AML-193 (cell line): ENCODE measurements at regions not wholly inside any gene's neighbourhood (a gene's known extent, or its start where the extent isn't known, plus 50 kb on each side); places are given as distances from the start of the nearest gene placed in this dataset.
A peak's percentile ranks its signal among the peaks of the same experiment; 100 is the strongest.
"Not testable (repeated sequence)": the region's sequence is repeated elsewhere in the genome, so short reads cannot be mapped to it uniquely, and the experiment has no call there.

ENCODE experiments used
- DNase-seq, 2 experiments: peaks; one replicate each; lab custom pipeline; 2025; lab: John Stamatoyannopoulos, UW

DNA sequence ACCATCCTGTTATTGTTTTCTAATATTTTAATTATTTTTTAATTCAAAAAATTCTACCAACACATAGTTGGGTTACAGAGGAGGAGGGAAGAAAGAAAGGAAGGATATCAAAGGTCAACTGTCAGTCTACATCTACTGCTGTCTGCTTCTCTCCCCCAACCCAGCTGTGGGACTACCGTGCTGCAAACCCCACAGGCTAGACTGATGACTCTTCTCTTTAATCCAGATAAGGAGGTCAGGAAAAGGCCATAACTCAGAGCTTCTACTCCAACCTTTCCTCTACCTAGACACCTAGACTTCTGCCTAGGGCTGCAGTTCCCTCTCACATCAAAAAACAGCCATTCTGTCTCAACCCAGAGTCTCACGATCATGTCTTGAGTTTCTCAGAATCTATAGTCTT lies 124.2 kb upstream of the ETV3 start:
- no peak for DNase-seq

DNA sequence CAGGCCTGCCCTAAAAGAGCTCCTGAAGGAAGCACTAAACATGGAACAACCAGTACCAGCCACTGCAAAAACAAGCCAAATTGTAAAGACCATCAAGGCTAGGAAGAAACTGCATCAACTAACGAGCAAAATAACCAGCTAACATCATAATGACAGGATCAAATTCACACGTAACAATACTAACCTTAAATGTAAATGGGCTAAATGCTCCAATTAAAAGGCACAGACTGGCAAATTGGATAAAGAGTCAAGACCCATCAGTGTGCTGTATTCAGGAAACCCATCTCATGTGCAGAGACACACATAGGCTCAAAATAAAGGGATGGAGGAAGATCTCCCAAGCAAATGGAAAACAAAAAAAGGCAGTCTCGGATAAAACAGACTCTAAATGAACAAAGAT lies 117.7 kb upstream of the ETV3 start:
- DNase-seq, result not testable (repeated sequence)

DNA sequence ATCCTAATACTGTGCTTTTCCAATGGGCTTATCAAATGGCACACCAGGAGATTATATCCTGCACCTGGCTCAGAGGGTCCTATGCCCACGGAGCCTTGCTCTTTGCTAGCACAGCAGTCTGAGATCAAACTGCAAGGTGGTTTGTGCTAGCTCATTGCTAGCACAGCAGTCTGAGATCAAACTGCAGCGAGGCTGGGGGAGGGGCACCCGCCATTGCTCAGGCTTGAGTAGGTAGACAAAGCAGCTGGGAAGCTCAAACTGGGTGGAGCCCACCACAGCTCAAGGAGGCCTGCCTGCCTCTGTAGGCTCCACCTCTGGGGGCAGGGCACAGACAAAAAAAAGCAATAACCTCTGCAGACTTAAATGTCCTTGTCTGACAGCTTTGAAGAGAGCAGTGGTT lies 116.0 kb upstream of the ETV3 start:
- not testable (repeated sequence) for DNase-seq

DNA sequence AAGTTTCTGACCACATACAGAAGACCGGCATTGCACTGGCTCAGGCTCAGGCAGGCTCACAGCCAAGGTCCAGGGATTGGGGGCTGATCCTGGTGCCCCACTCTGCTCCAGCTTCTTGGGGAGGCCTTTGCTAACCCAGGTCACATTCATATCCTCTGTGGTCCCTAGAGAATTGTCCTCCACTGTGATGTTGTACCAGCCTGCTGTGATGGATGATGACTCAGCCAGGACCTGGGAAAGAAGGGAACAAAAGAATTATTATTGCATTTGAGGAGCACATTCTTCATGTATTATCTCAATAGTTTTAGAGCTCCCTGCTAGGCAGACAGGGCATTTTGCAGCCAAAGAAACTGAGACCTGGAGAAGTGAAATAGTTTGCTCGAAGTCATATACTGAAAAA lies 114.3 kb upstream of the ETV3 start:
- DNase-seq, result no peak

DNA sequence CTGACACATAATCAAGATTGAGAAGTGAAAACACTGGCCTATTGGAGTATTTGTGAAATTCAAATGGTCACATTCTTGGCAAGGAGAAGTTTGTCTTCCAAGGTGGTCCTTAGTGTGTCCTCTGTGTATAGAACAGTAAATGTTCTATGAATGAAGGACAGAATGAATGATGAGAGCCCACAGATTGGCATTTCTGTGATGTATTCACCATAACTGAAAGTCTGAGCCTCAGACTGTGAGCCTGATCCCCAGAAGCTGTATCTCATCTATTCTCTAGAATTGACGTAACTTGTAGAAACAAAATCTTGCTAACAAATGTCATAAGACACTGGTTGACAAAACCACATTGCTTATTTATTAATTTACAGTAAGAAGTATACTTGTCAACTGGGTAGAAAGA lies 111.5 kb upstream of the ETV3 start:
- no peak for DNase-seq

DNA sequence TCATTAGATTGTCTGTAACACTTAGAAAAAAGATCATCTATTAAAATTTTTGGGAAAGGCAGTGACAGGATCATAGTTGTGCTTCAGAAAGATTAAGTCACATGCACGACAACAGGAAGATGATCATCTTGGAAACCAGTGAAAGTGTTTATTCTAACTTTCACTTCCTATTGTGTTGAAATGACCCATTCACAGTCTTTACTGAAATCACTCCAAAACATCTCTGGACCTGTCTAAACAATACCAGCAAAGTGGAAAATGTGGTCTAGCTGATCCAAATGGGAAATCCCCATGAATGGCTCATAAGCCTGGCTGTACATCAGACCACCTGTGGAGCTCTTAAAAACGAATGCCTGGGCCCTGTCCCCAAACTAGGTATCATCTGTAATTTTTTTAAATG lies 111.1 kb upstream of the ETV3 start:
- no peak for DNase-seq

DNA sequence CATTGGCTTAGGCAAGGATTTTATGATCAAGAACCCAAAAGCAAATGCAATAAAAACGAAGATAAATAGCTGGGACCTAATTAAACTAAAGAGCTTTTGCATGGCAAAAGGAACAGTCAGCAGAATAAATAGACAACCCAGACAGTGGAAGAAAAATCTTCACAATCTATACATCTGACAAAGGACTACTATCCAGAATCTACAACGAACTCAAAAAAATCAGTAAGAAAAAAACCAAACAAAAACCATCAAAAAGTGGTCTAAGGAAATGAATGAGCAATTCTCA lies 109.5 kb upstream of the ETV3 start:
- DNase-seq, result not testable (repeated sequence)

DNA sequence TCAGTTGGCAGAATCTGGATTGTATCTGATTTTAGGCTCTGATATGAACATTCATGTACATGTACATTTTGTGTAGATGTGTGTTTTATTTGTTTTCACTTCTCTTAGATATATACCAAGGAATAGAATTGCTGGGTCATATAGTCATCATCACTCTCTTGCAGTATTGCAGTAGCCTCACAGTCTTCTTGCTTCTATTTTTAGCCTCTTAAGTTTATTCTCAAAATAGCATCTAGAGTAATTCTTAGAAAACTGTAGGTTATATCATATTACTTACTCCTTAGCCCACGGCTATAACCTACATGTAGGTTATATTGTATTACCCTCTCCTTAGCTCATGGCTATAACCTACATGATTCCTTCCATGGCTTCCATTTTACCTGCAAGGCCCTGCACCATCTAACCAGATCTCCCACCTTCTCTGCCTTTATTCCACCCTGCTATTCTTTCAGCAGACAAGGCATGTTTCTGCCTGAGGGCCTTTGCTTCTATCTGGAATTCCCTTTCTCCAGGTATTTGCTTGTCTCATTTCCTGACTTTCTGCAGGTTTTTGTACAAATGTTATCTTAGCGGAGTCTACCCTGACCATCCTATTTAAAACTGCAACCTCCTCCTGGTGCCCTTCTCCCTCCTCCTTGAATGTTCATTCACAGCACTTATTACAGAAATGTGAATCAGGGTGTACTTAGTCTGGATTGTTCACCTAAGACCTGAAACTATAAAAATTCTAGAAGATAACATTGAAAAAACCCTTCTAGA lies 109.0 kb upstream of the ETV3 start:
- DNase-seq, result no peak

DNA sequence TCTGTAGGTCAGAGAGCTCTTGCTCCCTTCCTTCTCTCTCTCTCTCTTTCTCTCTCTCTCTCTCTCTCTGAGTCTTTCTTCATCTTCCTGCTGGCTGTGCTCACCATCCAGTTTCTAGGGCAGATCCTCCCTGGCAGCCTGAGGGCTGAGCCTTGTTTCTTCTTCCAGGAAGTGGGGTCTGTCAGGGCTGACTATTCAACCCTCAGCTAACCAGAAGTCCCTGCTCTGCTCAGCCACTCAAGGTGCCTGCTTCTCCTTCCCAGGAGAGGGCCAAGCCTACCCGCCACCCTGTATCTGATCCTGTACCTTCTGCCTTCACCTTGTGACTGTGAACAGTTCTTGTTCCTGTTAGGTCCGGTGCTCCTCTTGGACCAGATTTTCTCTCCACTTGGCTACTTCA lies 107.6 kb upstream of the ETV3 start:
- DNase-seq, result no peak

DNA sequence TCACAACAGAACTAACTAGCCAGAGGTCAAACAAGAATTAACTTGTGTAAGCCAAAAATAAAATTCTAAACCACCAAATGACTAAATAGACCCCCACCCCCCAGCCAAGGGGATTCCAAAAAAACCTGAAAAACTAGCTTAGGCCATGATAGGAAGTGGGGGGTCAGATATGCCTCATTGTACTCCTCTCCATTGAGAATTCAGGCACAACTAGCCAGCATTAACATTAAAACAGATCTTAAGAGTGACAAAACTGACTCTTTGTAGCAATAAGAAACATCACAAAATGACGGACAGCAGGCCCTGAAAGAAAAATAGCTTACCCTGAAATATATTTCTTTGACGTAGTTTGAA lies 103.0 kb upstream of the ETV3 start:
- no peak for DNase-seq

DNA sequence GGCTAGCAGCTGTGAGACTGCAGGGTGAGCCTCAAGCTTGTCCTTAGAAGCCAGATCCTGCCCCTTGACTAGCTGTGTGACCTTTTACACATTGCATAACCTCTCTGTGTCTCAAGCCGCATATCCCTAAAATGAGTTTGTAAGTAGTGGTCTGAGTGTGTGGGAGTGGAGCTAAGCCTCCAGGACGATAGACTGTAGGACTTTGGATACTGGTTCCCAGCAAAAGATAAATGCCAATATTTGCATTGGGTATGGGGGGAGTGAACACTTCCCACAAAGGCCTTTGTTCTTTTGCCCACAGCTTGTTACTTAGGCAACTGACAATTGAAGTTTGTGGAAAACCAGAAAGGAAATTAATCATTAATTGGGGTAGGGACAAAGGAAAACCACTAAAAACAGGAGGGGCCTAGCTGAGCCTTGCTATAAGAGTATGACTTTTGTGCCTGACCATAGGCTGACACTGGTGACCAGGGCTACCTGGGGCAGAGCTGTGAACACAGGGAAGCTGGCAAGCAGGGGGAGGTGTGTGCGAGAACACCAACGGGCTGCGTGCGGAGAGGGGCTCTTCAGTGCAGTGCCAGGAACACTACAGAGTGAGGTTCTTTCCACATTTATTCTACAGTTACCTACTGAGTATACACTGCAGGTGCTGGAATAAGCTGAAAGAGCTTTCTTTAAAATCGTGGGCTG lies 102.4 kb upstream of the ETV3 start:
- no peak for DNase-seq

DNA sequence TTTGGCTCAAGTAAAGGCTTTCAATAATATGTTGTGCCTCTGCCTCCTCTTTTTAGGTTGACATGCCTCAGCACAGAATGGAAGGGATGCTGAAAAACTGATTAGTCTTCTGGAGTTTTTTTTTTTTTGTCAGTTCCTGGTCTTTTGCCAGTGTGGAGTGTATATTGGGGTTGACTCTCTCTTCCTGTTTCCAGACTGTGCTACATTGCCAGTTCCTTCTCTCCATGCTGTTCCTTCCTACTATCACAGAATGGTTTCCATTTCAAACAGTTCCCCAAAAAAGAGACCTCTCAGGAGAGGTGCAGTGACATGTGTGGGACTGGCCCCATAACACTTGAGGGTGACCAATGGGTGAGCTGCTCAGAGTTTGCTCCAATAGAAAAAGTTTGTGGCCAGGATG lies 101.7 kb upstream of the ETV3 start:
- no peak for DNase-seq

DNA sequence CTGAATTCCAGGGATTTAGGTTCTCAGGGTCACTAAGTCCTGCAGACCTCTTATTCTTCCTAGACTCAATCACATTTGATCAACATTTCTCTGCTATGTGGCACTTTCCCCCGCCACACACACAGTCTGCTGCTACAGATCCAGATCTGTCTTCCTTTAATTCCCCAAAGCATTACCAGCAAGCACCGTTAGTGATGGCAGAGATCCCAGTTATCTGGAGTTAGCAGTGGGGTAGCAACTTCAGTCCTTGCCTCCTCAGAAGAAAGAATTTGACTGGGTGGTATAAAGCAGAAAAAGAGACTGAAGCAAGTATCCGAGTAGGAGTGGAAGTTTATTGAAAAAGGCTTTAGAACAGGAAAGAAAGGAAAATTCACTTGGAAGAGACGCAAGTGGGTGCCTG lies 100.4 kb upstream of the ETV3 start:
- no peak for DNase-seq

DNA sequence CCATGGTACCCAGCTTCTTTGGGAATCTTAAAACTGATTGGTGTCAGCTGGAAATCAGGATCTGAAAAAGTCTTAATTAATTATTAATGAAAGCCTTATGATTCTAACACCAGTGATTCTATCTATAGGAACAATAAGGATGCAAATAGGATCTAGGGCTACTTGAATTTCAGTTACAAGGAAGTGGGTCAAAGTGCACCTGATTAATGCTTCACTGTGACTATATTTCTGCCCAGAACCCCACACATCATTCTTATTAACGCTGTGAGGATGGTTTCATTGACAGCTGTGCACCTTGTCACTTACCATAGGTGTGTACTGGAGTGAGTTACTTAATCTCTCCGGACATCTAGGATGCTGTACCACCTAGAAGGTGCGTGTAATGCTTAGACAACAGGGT lies 99.8 kb upstream of the ETV3 start:
- DNase-seq, result no peak

DNA sequence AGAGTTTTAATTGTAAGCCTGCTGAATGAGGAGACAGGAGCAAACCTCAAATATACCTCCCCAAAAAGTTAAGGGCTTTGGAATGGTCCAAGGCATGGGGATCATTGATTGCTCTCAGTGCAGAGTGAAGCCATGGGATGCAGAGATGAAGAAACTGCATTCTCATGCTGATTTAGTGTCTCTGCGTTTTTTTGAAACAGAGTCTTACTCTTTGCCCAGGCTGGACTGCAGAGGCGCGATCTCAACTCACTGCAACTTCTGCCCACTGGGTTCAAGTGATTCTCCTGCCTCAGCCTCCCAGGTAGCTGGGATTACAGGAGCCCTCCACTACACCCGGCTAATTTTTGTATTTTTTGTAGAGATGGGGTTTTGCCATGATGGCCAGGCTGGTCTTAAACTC lies 99.3 kb upstream of the ETV3 start:
- no peak for DNase-seq

DNA sequence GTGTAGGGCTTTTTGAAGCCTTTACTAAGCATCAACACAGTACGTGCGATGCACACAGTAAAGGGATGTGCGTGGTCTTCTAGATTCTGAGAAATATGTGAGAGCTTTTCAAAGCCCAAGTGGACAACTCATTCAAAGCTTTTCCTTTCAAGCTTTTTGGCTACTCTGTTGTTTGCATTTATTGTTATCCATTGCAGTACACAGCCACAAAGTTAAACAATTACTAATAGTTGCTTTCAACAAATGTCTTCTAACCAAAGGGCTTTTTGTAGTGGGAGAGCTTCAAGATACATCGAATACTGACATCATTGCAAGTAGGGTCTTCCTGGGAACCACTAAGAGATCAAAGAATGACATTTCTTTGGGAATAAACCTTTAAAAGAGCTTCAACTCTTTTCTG lies 97.9 kb upstream of the ETV3 start:
- no peak for DNase-seq

DNA sequence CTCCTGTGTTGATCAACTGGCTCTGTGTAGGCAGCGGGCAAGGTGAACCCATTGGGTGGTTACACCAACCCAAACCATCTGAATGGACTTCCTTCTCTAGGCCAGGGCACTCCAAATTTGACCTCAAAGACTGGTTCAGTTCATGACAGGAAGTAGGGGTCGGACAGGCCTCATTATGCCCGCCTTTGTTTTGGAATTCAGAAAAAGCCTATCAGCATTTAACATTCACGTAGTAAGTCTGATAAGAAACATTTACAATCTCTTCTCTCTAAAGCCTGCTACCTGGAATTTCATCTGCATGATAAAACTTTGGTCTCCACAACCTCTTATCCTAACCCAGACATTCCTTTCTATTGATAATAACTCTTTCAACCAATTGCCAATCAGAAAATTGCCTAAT lies 97.1 kb upstream of the ETV3 start:
- DNase-seq, result no peak

DNA sequence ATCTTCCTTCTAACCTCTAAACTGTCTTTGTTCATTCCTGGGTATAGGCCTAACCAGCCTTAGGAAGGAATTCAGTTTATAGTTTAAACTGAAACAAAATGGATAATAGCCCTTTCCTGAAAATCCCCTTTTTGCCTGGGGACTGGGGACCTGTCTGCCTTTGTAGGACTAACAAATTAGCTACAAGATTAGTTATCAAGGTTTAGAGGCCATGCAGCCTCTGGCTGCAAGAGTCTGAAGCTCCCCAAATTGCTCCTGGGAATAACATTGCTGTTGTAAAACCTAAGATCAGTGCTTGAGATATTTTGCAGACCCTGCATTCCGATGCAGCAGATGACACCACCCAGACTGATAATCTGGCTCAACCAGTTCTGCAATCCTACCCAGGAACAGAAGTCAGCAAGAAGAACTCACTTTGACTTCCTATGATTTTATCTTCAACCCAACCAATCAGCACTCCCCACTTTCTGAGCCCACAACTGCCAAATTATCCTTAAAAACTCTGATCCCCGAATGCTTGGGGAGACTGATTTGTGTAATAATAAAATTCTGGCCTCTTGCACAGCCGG lies 96.6 kb upstream of the ETV3 start:
- no peak for DNase-seq

DNA sequence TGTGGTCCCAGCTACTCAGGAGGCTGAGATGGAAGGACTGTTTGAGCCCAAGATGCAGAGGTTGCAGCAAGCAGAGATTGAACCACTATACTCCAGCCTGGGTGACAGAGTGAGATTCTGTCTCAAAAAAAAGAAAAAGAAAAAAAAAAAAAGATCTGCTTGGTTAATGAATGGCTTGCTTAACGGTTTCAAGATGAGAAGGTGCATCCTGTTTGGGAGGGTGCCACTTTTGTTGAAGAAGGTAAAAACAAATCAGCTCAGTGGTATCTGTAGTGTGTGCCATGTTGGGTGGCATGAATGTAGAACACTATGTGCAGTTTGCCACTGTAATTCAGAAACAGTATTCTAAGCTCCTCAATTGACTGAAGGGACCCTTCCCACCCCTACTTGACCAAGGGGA lies 94.9 kb upstream of the ETV3 start:
- DNase-seq, result no peak

DNA sequence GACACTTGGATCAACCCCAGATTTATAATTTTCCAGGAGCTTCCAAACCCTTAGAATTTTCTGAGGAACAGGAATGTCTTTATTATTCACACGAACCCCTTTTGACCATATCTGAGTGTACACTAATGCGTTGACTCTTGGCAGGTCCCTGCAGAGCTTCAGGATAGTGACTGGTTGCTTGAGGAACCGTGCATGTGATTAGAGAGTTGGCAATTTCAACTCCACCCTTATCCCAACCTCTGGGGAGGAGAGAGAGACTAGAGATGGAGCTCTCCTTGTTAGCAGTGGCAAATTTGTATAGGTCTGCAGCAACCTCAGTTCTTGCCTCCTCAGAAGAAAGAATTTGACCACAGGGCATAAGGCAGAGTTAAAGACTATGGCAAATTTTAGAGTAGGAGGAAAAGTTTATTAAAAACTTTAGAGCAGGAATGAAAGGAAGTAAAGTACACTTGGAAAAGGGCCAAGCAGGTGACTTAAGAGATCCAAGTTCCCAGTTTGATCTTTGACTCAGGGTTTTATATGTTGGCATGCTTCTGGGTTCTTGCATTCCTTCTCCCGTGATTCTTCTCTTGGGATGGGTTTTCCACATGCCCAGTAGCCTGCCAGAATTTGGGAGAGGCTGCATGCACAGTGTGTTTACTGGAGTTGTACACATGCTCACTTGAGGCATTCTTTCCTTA lies 93.8 kb upstream of the ETV3 start:
- no peak for DNase-seq

DNA sequence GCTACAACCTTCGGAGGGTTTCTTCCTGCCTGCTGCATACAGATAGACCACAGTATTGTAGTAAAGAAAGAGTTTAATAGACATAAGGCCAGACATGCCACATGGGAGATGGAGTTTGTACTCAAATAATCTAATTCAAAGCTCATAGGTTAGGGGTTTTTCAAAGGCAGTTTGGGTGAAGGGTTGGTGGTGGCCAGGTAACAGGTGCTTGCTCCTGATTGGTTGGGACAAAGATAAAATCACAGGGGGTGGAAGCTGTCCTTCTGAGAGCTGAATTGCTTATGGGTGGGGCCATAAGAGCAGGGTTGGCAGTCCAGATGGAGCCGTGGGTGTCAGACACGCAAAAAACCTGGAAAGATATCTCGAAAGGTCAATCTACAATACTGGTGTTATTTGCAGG lies 92.3 kb upstream of the ETV3 start:
- DNase-seq, result no peak

DNA sequence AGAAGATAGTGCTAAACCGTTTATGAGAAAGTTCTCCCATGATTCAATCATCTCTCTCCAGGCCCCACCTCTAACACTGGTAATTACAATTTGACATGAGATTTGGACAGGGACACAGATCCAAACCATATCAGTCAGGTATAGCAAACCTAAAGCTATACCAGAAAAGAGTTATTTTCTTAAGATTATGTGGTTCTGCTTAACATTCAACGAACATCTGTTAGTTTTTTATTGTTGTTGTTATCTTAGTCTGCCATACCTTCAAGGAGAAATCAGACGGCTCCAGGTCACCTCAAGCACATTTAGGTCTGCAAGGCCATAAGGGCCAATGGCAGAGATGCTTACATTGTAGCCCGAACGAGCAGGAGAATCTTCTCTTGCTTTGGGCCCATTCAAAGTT lies 89.5 kb upstream of the ETV3 start:
- no peak for DNase-seq

DNA sequence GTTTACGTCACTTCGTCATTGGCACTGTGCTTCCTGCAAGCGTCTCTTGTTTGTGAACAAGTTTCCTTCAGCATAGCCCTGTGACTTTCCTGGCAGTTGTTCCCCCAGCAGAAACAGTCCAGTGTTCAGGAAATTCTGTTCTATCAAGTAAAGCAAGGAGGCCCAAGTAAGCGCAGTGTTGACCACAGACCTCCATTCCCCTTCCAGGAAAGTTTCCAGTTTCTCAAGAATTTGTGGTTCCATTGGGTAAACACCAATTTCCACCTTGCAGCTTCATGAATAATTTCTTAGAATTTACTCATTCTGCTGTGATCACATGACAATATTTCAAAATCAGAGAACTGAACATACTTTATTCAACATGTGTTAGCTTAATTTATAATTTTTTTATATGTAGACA lies 88.5 kb upstream of the ETV3 start:
- DNase-seq, result peak in 1 of 2 experiments; percentile 8
